CD4-positive, CD25-positive, alpha-beta regulatory T cell (primary cell): ENCODE measurements at regions not wholly inside any gene's neighbourhood (a gene's known extent, or its start where the extent isn't known, plus 50 kb on each side); places are given as distances from the start of the nearest gene placed in this dataset.

Experiments used
- ATAC-seq, 2 donors: fragments of 150-1000 bp; cut with Tn5 transposase; one replicate each; pipeline ENCODE4 v1.10.0; 2021; ENCODE audit warnings: low read depth in 2 of 2, moderate number of reproducible peaks in 2 of 2, moderate library complexity in 1 of 2
- DNase-seq, 3 donors: peaks; one replicate each; pipeline versions ENCODE4 v3.0.0 to v3.0.0-alpha.2; 2012 to 2022; ENCODE audit warnings: mixed read lengths in 1 of 3
- H3K27ac ChIP-seq: one replicate; pipeline ENCODE4 v1.7.0; 2013; ENCODE audit warnings: mild to moderate bottlenecking, low read length; ENCODE audit not compliant: insufficient read depth, poor library complexity, severe bottlenecking
- H3K27me3 ChIP-seq: one replicate; pipeline ENCODE4 v1.7.0; 2013; ENCODE audit warnings: low read length; ENCODE audit not compliant: control insufficient read depth, insufficient read depth
- H3K36me3 ChIP-seq: one replicate; pipeline ENCODE4 v1.7.0; 2013; ENCODE audit warnings: mild to moderate bottlenecking, low read length, moderate library complexity; ENCODE audit not compliant: control insufficient read depth, insufficient read depth
- H3K4me1 ChIP-seq: 2 replicates; pipeline ENCODE4 v1.7.0; 2013; ENCODE audit warnings: mild to moderate bottlenecking, low read length; ENCODE audit not compliant: insufficient read depth, control insufficient read depth, poor library complexity, severe bottlenecking
- H3K4me3 ChIP-seq: one replicate; pipeline ENCODE4 v1.7.0; 2013; ENCODE audit warnings: low read depth, mild to moderate bottlenecking, low read length, moderate library complexity
- H3K9me3 ChIP-seq, 2 experiments: 1 replicate in 1 of 2; 2 replicates in 1 of 2; pipeline ENCODE4 v1.7.0; 2013; ENCODE audit warnings: low read length in 2 of 2, mild to moderate bottlenecking in 1 of 2, moderate library complexity in 1 of 2; ENCODE audit not compliant: control insufficient read depth in 2 of 2
- H3K27ac Mint-ChIP-seq, 3 donors: one replicate each; pipeline ENCODE4 v1.8.0; 2020 to 2022; ENCODE audit warnings: mild to moderate bottlenecking in 3 of 3, mixed read lengths in 3 of 3, moderate library complexity in 2 of 3
- H3K27me3 Mint-ChIP-seq: one replicate; pipeline ENCODE4 v1.8.0; 2022; ENCODE audit warnings: mild to moderate bottlenecking, mixed read lengths
- H3K36me3 Mint-ChIP-seq: one replicate; pipeline ENCODE4 v1.8.0; 2020; ENCODE audit warnings: mixed read lengths
- H3K4me1 Mint-ChIP-seq, 4 donors: one replicate each; pipeline ENCODE4 v1.8.0; 2020 to 2022; ENCODE audit warnings: mixed read lengths in 4 of 4, mild to moderate bottlenecking in 1 of 4
- H3K4me3 Mint-ChIP-seq, 4 donors: one replicate each; pipeline ENCODE4 v1.8.0; 2020 to 2022; ENCODE audit warnings: mild to moderate bottlenecking in 4 of 4, mixed read lengths in 4 of 4, moderate library complexity in 3 of 4
- H3K9me3 Mint-ChIP-seq, 7 donors: one replicate each; pipeline ENCODE4 v1.8.0; 2020 to 2022; ENCODE audit warnings: mixed read lengths in 7 of 7, mild to moderate bottlenecking in 3 of 7, moderate library complexity in 2 of 7

GRCh38 chr6:21665392-21666200 lies 72.0 kb downstream of the SOX4 start:
- H3K27me3 ChIP-seq: peaks cover 20% of the 10 kb centered on the region
- H3K27ac Mint-ChIP-seq: no peak overlapping the region
- H3K36me3 Mint-ChIP-seq: no peaks in the 10 kb centered on the region
- H3K27me3 Mint-ChIP-seq: peaks cover 85% of the 10 kb centered on the region
- H3K4me3 ChIP-seq: no peak overlapping the region
- H3K36me3 ChIP-seq: no peaks in the 10 kb centered on the region
- peaks cover 0 to 3% (median 1%) of the 10 kb centered on the region in 7 donors for H3K9me3 Mint-ChIP-seq
- no peaks in the 10 kb centered on the region for H3K4me1 ChIP-seq
- no peaks in the 10 kb centered on the region for H3K9me3 ChIP-seq
- peak overlapping the region in 2 of 4 donors; percentile 15 to 24 for H3K4me3 Mint-ChIP-seq
- DNase-seq (no peak), ATAC-seq (no peak)
- H3K4me1 Mint-ChIP-seq: peaks cover 0 to 31% (median 2%) of the 10 kb centered on the region in 4 donors
- H3K27ac ChIP-seq: no peak overlapping the region

GRCh38 chr6:21666201-21666691 lies 72.7 kb downstream of the SOX4 start:
- DNase-seq (no peak), ATAC-seq (no peak)
- no peaks in the 10 kb centered on the region for H3K9me3 ChIP-seq
- H3K4me1 ChIP-seq: no peaks in the 10 kb centered on the region
- Mint-ChIP-seq H3K4me3 (peak overlapping the region in 1 of 4 donors; percentile 59), H3K9me3 (peaks cover 0 to 3% (median 1%) of the 10 kb centered on the region in 7 donors), H3K27ac (no peak overlapping the region), H3K36me3 (no peaks in the 10 kb centered on the region), H3K27me3 (peaks cover 85% of the 10 kb centered on the region), H3K4me1 (peaks cover 0 to 31% (median 2%) of the 10 kb centered on the region in 4 donors)
- H3K27me3 ChIP-seq: peaks cover 20% of the 10 kb centered on the region
- H3K36me3 ChIP-seq: no peaks in the 10 kb centered on the region
- no peak overlapping the region for H3K4me3 ChIP-seq
- H3K27ac ChIP-seq: no peak overlapping the region

- no peak for DNase-seq
- Histone ChIP-seq H3K4me1 (no peaks in the 10 kb centered on the region), H3K27me3 (peaks cover 20% of the 10 kb centered on the region), H3K9me3 (no peaks in the 10 kb centered on the region), H3K36me3 (no peaks in the 10 kb centered on the region), H3K27ac (no peak overlapping the region), H3K4me3 (no peak overlapping the region)
- peaks cover 82% of the 10 kb centered on the region for H3K27me3 Mint-ChIP-seq
- no peaks in the 10 kb centered on the region for H3K36me3 Mint-ChIP-seq
- no peak for ATAC-seq
- H3K4me1 Mint-ChIP-seq: peaks cover 0 to 31% (median 2%) of the 10 kb centered on the region in 4 donors
- H3K27ac Mint-ChIP-seq: no peak overlapping the region
- H3K9me3 Mint-ChIP-seq: peaks cover 0 to 3% (median 1%) of the 10 kb centered on the region in 7 donors
- peak overlapping the region in 1 of 4 donors; percentile 59 for H3K4me3 Mint-ChIP-seq
Measured at GRCh38 chr6:21666853-21667681, 73.5 kb downstream of the SOX4 start.

- no peak overlapping the region for H3K27ac ChIP-seq
- H3K36me3 ChIP-seq: no peaks in the 10 kb centered on the region
- Mint-ChIP-seq H3K4me1 (peaks cover 0 to 28% (median 0%) of the 10 kb centered on the region in 4 donors), H3K27me3 (peaks cover 72% of the 10 kb centered on the region), H3K27ac (no peak overlapping the region), H3K9me3 (peaks cover 0 to 5% (median 0%) of the 10 kb centered on the region in 7 donors), H3K36me3 (peaks cover 5% of the 10 kb centered on the region), H3K4me3 (no peak overlapping the region)
- no peak for DNase-seq
- no peaks in the 10 kb centered on the region for H3K9me3 ChIP-seq
- ATAC-seq: no peak
- H3K4me1 ChIP-seq: no peaks in the 10 kb centered on the region
- H3K4me3 ChIP-seq: no peak overlapping the region
- peaks cover 13% of the 10 kb centered on the region for H3K27me3 ChIP-seq
Measured at GRCh38 chr6:21668795-21669194, 75.2 kb downstream of the SOX4 start.

DNA sequence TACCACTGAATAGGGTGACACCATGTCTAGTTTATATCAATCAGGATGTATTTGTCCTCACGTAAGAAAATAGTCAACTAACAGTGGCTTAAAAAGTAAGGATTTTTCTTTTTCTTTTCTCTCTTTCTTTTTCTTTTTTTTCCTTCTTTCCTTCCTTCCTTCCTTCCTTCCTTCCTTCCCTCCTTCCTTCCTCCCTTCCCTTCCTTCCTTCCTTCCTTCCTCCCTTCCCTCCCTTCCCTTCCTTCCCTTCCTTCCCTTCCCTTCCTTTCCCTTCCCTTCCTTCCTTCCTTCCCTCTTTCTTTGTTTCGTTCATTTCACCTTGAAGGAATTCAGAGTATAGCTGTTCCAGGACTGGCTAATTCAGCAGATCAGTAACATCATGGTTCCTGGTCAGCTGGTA lies 83.2 kb downstream of the SOX4 start:
- peaks cover 5% of the 10 kb centered on the region for H3K36me3 Mint-ChIP-seq
- H3K4me3 Mint-ChIP-seq: no peak overlapping the region
- no peaks in the 10 kb centered on the region for H3K4me1 ChIP-seq
- H3K9me3 ChIP-seq: no peaks in the 10 kb centered on the region
- no peaks in the 10 kb centered on the region for H3K27me3 ChIP-seq
- H3K27me3 Mint-ChIP-seq: peaks cover 7% of the 10 kb centered on the region
- no peak for DNase-seq
- H3K4me3 ChIP-seq: no peak overlapping the region
- no peak for ATAC-seq
- no peaks in the 10 kb centered on the region for H3K4me1 Mint-ChIP-seq
- peaks cover 0 to 3% (median 0%) of the 10 kb centered on the region in 7 donors for H3K9me3 Mint-ChIP-seq
- H3K27ac ChIP-seq: no peak overlapping the region
- no peak overlapping the region for H3K27ac Mint-ChIP-seq
- H3K36me3 ChIP-seq: no peaks in the 10 kb centered on the region

DNA sequence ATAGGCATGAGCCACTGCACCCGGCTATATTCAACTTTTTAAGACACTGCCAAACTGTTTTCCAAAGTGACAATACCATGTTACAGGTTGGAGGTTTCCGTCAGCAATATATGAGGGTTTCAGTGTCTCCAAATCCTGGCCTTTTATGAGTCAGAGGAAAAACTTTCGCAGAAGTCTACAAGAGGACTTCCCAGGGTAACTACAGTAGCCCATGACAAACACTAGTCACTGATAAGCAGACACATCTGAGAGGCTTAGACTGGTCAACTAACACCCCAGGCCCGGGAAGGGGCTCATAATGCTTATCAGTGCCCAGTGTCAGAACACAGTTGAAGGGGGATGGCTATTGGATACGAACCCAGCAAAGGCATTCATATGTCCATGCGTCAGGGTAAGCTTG lies 85.4 kb downstream of the SOX4 start:
- H3K4me3 ChIP-seq: no peak overlapping the region
- H3K4me1 ChIP-seq: no peaks in the 10 kb centered on the region
- no peak for DNase-seq
- H3K36me3 Mint-ChIP-seq: no peaks in the 10 kb centered on the region
- H3K27me3 ChIP-seq: no peaks in the 10 kb centered on the region
- H3K4me3 Mint-ChIP-seq: no peak overlapping the region
- no peaks in the 10 kb centered on the region for H3K9me3 ChIP-seq
- H3K27me3 Mint-ChIP-seq: no peaks in the 10 kb centered on the region
- no peaks in the 10 kb centered on the region for H3K4me1 Mint-ChIP-seq
- ATAC-seq: no peak
- H3K27ac ChIP-seq: no peak overlapping the region
- H3K36me3 ChIP-seq: no peaks in the 10 kb centered on the region
- H3K27ac Mint-ChIP-seq: no peak overlapping the region
- peaks cover 0 to 2% (median 0%) of the 10 kb centered on the region in 7 donors for H3K9me3 Mint-ChIP-seq

- H3K27me3 ChIP-seq: no peaks in the 10 kb centered on the region
- ATAC-seq (no peak), DNase-seq (no peak)
- no peaks in the 10 kb centered on the region for H3K36me3 Mint-ChIP-seq
- H3K9me3 Mint-ChIP-seq: peaks cover 0 to 2% (median 0%) of the 10 kb centered on the region in 7 donors
- H3K4me3 ChIP-seq: no peak overlapping the region
- no peak overlapping the region for H3K27ac ChIP-seq
- no peaks in the 10 kb centered on the region for H3K9me3 ChIP-seq
- H3K4me1 ChIP-seq: no peaks in the 10 kb centered on the region
- no peaks in the 10 kb centered on the region for H3K4me1 Mint-ChIP-seq
- no peak overlapping the region for H3K27ac Mint-ChIP-seq
- no peak overlapping the region for H3K4me3 Mint-ChIP-seq
- no peaks in the 10 kb centered on the region for H3K36me3 ChIP-seq
- no peaks in the 10 kb centered on the region for H3K27me3 Mint-ChIP-seq
Measured at GRCh38 chr6:21679761-21680265, 86.3 kb downstream of the SOX4 start.
